IMR-90 (cell line): ENCODE measurements at regions not wholly inside any gene's neighbourhood (a gene's known extent, or its start where the extent isn't known, plus 50 kb on each side); places are given as distances from the start of the nearest gene placed in this dataset.

Experiments
- ATAC-seq: fragments of 200-7000 bp; cut with Tn5 transposase; 2 replicates; pipeline ENCODE4 v1.9.1; 2020; ENCODE audit warnings: low read depth, mild to moderate bottlenecking, moderate library complexity
- BruUV-seq: library from RNA; stranded (reverse); fragments of 400-500 nt; replicated peaks from 2 replicates; lab custom pipeline; 2021; lab: Mats Ljungman, UMichigan
- CTCF ChIA-PET: fragments of 300-600 bp; formaldehyde crosslinking; extraction: SDS; loops from one replicate; lab custom pipeline; 2021; ENCODE audit warnings: antibody characterized with exemption; lab: Yijun Ruan, JAX
- POLR2A ChIA-PET: fragments of 300-600 bp; sonication (Branson Sonifier 250); formaldehyde crosslinking; loops from one replicate; lab custom pipeline; 2022; ENCODE audit warnings: antibody characterized with exemption; ENCODE audit not compliant: unreplicated experiment; lab: Charles Lee
- DNase-seq: peaks from one replicate; pipeline ENCODE4 v3.0.0; 2013
- H2AFZ ChIP-seq: replicated peaks from 2 replicates; pipeline ENCODE3; 2013; ENCODE audit warnings: low read length, mild to moderate bottlenecking; ENCODE audit not compliant: poor library complexity
- H2AK5ac ChIP-seq: 2 replicates; pipeline ENCODE4 v1.6.1; 2013; ENCODE audit warnings: low read depth, low read length, inconsistent platforms
- H2AK9ac ChIP-seq: replicated peaks from 2 replicates; pipeline ENCODE3; 2013; ENCODE audit warnings: mild to moderate bottlenecking, low read depth, low read length, moderate library complexity; ENCODE audit not compliant: poor library complexity
- H2BK120ac ChIP-seq: 2 replicates; pipeline ENCODE4 v1.6.1; 2013; ENCODE audit warnings: low read depth, low read length, inconsistent platforms
- H2BK15ac ChIP-seq: 3 replicates; pipeline ENCODE4 v1.6.1; 2013; ENCODE audit warnings: low read depth, low read length, inconsistent platforms
- H2BK20ac ChIP-seq: 2 replicates; pipeline ENCODE4 v1.6.1; 2013; ENCODE audit warnings: low read depth, mild to moderate bottlenecking, inconsistent platforms, low read length, moderate library complexity
- H2BK5ac ChIP-seq: 2 replicates; pipeline ENCODE4 v1.6.1; 2013; ENCODE audit warnings: mild to moderate bottlenecking, low read depth, low read length, inconsistent platforms; ENCODE audit not compliant: poor library complexity, severe bottlenecking
- H3K14ac ChIP-seq: replicated peaks from 2 replicates; pipeline ENCODE4 v1.6.1; 2013; ENCODE audit warnings: low read depth, low read length, inconsistent platforms
- H3K18ac ChIP-seq: 2 replicates; pipeline ENCODE4 v1.6.1; 2013; ENCODE audit warnings: low read depth, low read length, control low read depth
- H3K23ac ChIP-seq: 2 replicates; pipeline ENCODE4 v1.6.1; 2013; ENCODE audit warnings: low read depth, low read length, inconsistent platforms
- H3K27ac ChIP-seq: 2 replicates; pipeline ENCODE4 v1.5.1; 2013; ENCODE audit warnings: mild to moderate bottlenecking, control low read depth, low read length; ENCODE audit not compliant: insufficient read depth
- H3K27me3 ChIP-seq: 2 replicates; pipeline ENCODE4 v1.6.1; 2013; ENCODE audit warnings: low read length; ENCODE audit not compliant: control insufficient read depth, insufficient read depth
- H3K36me3 ChIP-seq: 2 replicates; pipeline ENCODE4 v1.6.1; 2013; ENCODE audit warnings: low read length, mixed read lengths; ENCODE audit not compliant: control insufficient read depth, insufficient read depth
- H3K4ac ChIP-seq: 2 replicates; pipeline ENCODE4 v1.6.1; 2013; ENCODE audit warnings: low read depth, low read length, inconsistent platforms
- H3K4me1 ChIP-seq: 2 replicates; pipeline ENCODE4 v1.6.1; 2013; ENCODE audit warnings: low read length, mixed read lengths; ENCODE audit not compliant: control insufficient read depth, insufficient read depth
- H3K4me2 ChIP-seq: 2 replicates; pipeline ENCODE4 v1.6.1; 2013; ENCODE audit warnings: low read depth, mild to moderate bottlenecking, control low read depth, low read length, moderate library complexity
- H3K4me3 ChIP-seq: 2 replicates; pipeline ENCODE4 v1.5.1; 2013; ENCODE audit warnings: low read depth, mild to moderate bottlenecking, control low read depth, low read length, moderate library complexity; ENCODE audit not compliant: insufficient read depth
- H3K56ac ChIP-seq: 2 replicates; pipeline ENCODE4 v1.6.1; 2013; ENCODE audit warnings: low read length, inconsistent platforms; ENCODE audit not compliant: insufficient read depth; ENCODE audit errors: extremely low read depth
- H3K79me1 ChIP-seq, 2 experiments: 2 replicates each; pipeline ENCODE4 v1.6.1; 2013; ENCODE audit warnings: low read length in 2 of 2, inconsistent platforms in 1 of 2, low read depth in 1 of 2
- H3K9ac ChIP-seq: 2 replicates; pipeline ENCODE4 v1.6.1; 2013; ENCODE audit warnings: low read depth, low read length, control low read depth
- H3K9me1 ChIP-seq: 2 replicates; pipeline ENCODE4 v1.6.1; 2013; ENCODE audit warnings: low read length, inconsistent platforms; ENCODE audit not compliant: insufficient read depth
- H3K9me3 ChIP-seq: 2 replicates; pipeline ENCODE4 v1.6.1; 2013; ENCODE audit warnings: low read length; ENCODE audit not compliant: control insufficient read depth, insufficient read depth
- H4K20me1 ChIP-seq: 2 replicates; pipeline ENCODE4 v1.6.1; 2013; ENCODE audit warnings: low read length, inconsistent platforms; ENCODE audit not compliant: insufficient read depth
- H4K5ac ChIP-seq: 2 replicates; pipeline ENCODE4 v1.6.1; 2013; ENCODE audit warnings: mild to moderate bottlenecking, low read depth, low read length, control low read depth
- H4K8ac ChIP-seq, 2 experiments: 2 replicates each; pipeline ENCODE4 v1.6.1; 2013; ENCODE audit warnings: low read depth in 2 of 2, low read length in 2 of 2, control low read depth in 1 of 2, inconsistent platforms in 1 of 2
- H4K91ac ChIP-seq: 2 replicates; pipeline ENCODE4 v1.6.1; 2013; ENCODE audit warnings: low read depth, low read length, inconsistent platforms; ENCODE audit not compliant: insufficient read depth
- NFE2L2 ChIP-seq: fragments of 150-350 bp; IDR thresholded peaks from 2 replicates; pipeline ENCODE4 v1.6.1; 2016; ENCODE audit warnings: low read depth, mild to moderate bottlenecking, low read length
- POLR2A ChIP-seq: IDR thresholded peaks from 2 replicates; pipeline ENCODE4 v1.6.1; 2012; ENCODE audit warnings: mild to moderate bottlenecking, low read depth, low read length
- WGBS, 2 experiments: methylation state at CpG; one replicate each; pipeline versions ENCODE4 v1.1.5 to v1.1.7; 2013; ENCODE audit warnings: missing lambda C conversion rate in 2 of 2; ENCODE audit not compliant: insufficient read length in 1 of 2; ENCODE audit errors: extremely low coverage in 2 of 2; 5-methylcytosine and 5-hydroxymethylcytosine counted together
- dilution Hi-C: fragments of 300-500 bp; cut with HindIII; formaldehyde crosslinking; loops from one replicate; pipeline ENCODE4 v1.14.3; 2018; ENCODE audit warnings: low sequenced_read_pairs; ENCODE audit not compliant: unreplicated experiment
- in situ Hi-C: fragments of 300-500 bp; cut with MboI; formaldehyde crosslinking; loops from 3 replicates; pipeline ENCODE4 v1.14.3; 2019; ENCODE audit warnings: low sequenced_read_pairs, inconsistent platforms, mixed read lengths
- intact Hi-C: fragments of 100-400 bp; cut with micrococcal nuclease; formaldehyde crosslinking; loops from 2 replicates; pipeline ENCODE4 v1.10.0; 2022

- no peak for DNase-seq
- TF ChIP-seq NFE2L2 (no peak), POLR2A (no peak)
- Histone ChIP-seq H4K20me1 (no peaks in the 10 kb centered on the region), H3K9me3 (no peaks in the 10 kb centered on the region), H3K27ac (no peak overlapping the region), H3K4me1 (no peaks in the 10 kb centered on the region), H3K18ac (no peak overlapping the region), H2BK20ac (no peak overlapping the region), H2BK15ac (no peak overlapping the region), H3K79me1 (no peaks in the 10 kb centered on the region), H3K9me1 (no peaks in the 10 kb centered on the region), H3K23ac (no peak overlapping the region), H3K14ac (no peak overlapping the region), H4K5ac (no peak overlapping the region), H2AFZ (no peak overlapping the region), H2BK120ac (no peak overlapping the region), H3K4ac (no peak overlapping the region), H2AK5ac (no peak overlapping the region), H4K91ac (no peak overlapping the region), H3K56ac (no peak overlapping the region), H3K4me2 (no peak overlapping the region), H2BK5ac (no peak overlapping the region), H2AK9ac (no peak overlapping the region), H3K27me3 (no peaks in the 10 kb centered on the region), H3K36me3 (no peaks in the 10 kb centered on the region), H3K9ac (no peak overlapping the region), H4K8ac (no peak overlapping the region), H3K4me3 (no peak overlapping the region)
- no peak for ATAC-seq
- ChIA-PET CTCF (no interaction called here), POLR2A (no interaction called here)
- WGBS, 2 experiments = no CpG with 5 or more reads among the region's 1 CpG
- dilution Hi-C loops = no loop called here
- intact Hi-C loops = no loop called here
- in situ Hi-C loops = no loop called here
- BruUV-seq = no TSS peak
These were observed 344.2 kb upstream of the CCNH start for GRCh38 chr5:87756951-87757350.
